Breast epithelium (tissue), 4 donors: ENCODE measurements at regions not wholly inside any gene's neighbourhood (a gene's known extent, or its start where the extent isn't known, plus 50 kb on each side); places are given as distances from the start of the nearest gene placed in this dataset.
"Not testable (repeated sequence)": the region's sequence is repeated elsewhere in the genome, so short reads cannot be mapped to it uniquely, and the experiment has no call there.

Experiments used
- DNase-seq, 2 donors: peaks; one replicate each; pipeline ENCODE4 v3.0.0-alpha.2; 2019; ENCODE audit warnings: low spot score in 2 of 2
- H3K27ac ChIP-seq, 2 donors: fragments of 200-600 bp; sonication (generic) in 1 of 2; one replicate each; pipeline ENCODE4 v1.5.1; 2016 to 2019; ENCODE audit warnings: mild to moderate bottlenecking in 1 of 2
- H3K27me3 ChIP-seq, 2 donors: fragments of 200-600 bp; sonication (generic) in 1 of 2; one replicate each; pipeline versions ENCODE4 v1.5.1 to v1.6.0; 2017 to 2019; ENCODE audit warnings: control low read depth in 1 of 2, mild to moderate bottlenecking in 1 of 2
- H3K36me3 ChIP-seq: fragments of 200-600 bp; one replicate; pipeline ENCODE4 v1.5.1; 2019
- H3K4me1 ChIP-seq, 2 donors: fragments of 200-600 bp; sonication (generic); one replicate each; pipeline ENCODE4 v1.5.1; 2016 to 2019; ENCODE audit warnings: control low read depth in 1 of 2
- H3K4me3 ChIP-seq, 3 donors: fragments of 200-600 bp; sonication (generic); 1 replicate in 2 of 3; 2 replicates in 1 of 3; pipeline ENCODE4 v1.5.1; 2016 to 2019; ENCODE audit warnings: mild to moderate bottlenecking in 3 of 3, moderate library complexity in 2 of 3
- H3K9me3 ChIP-seq, 2 donors: fragments of 200-600 bp; sonication (generic) in 1 of 2; one replicate each; pipeline ENCODE4 v1.5.1; 2016 to 2019; ENCODE audit warnings: control low read depth in 1 of 2
- CTCF ChIP-seq, 3 donors: fragments of 450-650 bp; IDR thresholded peaks; one replicate each; pipeline ENCODE4 v1.5.1; 2016 to 2017; ENCODE audit warnings: antibody characterized with exemption in 3 of 3, mild to moderate bottlenecking in 3 of 3, moderate library complexity in 3 of 3
- POLR2A ChIP-seq: fragments of 450-650 bp; IDR thresholded peaks from one replicate; pipeline ENCODE4 v1.6.1; 2016; ENCODE audit warnings: antibody characterized with exemption, mild to moderate bottlenecking, moderate library complexity
- POLR2AphosphoS5 ChIP-seq, 3 donors: sonication (generic); formaldehyde crosslinking; IDR thresholded peaks; one replicate each; pipeline ENCODE4 v1.6.1; 2017; ENCODE audit warnings: antibody characterized with exemption in 3 of 3
- intact Hi-C: fragments of 100-400 bp; cut with DNase I; formaldehyde crosslinking; loops from one replicate; pipeline ENCODE4 v1.15.1; 2023; ENCODE audit warnings: low total_unique reads

DNA sequence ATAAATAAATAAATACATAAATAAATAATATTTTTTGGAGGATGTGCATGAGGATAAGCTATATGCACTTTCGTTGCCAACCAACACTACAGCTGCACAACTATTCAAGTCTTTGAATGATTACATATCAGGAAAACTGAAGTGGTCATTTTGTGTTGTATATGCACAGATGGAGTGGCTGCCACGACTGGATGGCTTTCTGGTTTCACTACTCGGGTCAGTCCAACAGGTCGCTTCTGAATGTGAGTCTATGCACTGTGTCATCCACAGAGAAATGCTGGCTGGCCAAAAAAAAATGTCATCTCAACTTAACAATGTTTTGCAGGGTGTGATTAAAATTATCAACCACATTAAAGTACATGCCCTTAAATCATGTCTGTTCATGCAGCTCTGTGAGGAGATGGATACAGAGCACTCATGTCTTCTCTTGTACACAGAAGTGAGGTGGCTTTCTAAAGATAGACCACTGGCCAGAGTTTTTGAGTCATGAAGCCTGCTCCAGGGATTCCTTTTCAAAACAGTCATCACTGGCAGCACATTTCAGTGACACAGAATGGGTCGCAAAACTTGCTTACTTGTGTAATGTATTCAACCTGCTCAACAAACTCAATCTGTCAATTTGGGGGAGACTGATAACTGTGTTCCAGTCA, 589.8 kb upstream of the CYLC2 start:
- intact Hi-C loops: no loop called here
- H3K36me3 ChIP-seq: no peaks in the 10 kb centered on the region

DNA sequence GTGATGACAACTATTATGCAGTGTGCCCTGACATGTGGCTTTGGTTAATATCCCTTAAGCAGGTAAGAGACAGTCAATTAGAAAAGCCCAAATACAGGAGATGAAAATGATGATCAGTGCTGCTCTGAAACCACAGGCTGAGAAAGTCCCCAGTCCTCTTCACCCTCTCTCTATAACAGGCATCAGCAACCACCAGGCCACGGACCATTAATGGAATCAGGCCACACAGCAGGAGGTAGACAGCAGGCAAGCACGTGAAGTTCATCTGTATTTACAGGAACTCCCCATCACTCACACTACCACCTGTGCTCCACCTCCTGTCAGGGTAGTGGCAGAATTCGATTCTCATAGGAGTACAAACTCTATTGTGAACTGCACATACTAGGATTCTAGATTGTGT, 591.6 kb upstream of the CYLC2 start:
- no peak for TF ChIP-seq POLR2AphosphoS5 (IDR thresholded peaks at IDR 0.05)
- TF ChIP-seq CTCF (IDR thresholded peaks at IDR 0.05): no peak
- TF ChIP-seq POLR2A: no peak
- Histone ChIP-seq H3K4me3 (no peak overlapping the region), H3K4me1 (no peaks in the 10 kb centered on the region), H3K27me3 (no peaks in the 10 kb centered on the region), H3K9me3 (no peaks in the 10 kb centered on the region), H3K36me3 (no peaks in the 10 kb centered on the region), H3K27ac (no peak overlapping the region)
- intact Hi-C loops: no loop called here
- DNase-seq: no peak

More for the DNA sequence above, 589.8 kb upstream of the CYLC2 start:
- no peak for DNase-seq
- no peaks in the 10 kb centered on the region for H3K4me1 ChIP-seq
- no peak overlapping the region for H3K4me3 ChIP-seq
- no peaks in the 10 kb centered on the region for H3K9me3 ChIP-seq
- no peak overlapping the region for H3K27ac ChIP-seq
- no peak for TF ChIP-seq CTCF (IDR thresholded peaks at IDR 0.05)
- H3K27me3 ChIP-seq: no peaks in the 10 kb centered on the region

DNA sequence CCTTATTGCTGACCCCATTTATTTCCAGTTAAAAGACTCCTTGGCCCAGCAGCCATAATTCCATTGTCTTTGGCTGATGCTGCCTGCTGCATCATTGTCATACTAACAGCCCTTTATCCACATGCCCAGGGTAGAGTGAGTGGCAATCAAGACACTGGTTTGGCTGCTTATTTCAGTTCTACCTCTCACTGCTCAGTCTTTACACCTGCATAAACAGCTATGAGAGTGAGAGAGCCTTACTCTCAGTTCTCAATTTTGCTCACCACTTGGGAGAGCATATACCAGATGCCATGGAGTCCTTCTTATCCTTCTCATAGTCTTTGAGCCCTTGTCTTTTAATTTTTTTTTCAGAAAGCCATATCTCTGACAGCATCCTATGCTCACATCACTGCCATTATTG, 596.9 kb upstream of the CYLC2 start:
- no peak for TF ChIP-seq POLR2A
- Histone ChIP-seq H3K4me1 (no peaks in the 10 kb centered on the region), H3K9me3 (no peaks in the 10 kb centered on the region), H3K27ac (no peak overlapping the region), H3K36me3 (no peaks in the 10 kb centered on the region), H3K4me3 (no peak overlapping the region), H3K27me3 (no peaks in the 10 kb centered on the region)
- DNase-seq: no peak
- intact Hi-C loops: no loop called here

DNA sequence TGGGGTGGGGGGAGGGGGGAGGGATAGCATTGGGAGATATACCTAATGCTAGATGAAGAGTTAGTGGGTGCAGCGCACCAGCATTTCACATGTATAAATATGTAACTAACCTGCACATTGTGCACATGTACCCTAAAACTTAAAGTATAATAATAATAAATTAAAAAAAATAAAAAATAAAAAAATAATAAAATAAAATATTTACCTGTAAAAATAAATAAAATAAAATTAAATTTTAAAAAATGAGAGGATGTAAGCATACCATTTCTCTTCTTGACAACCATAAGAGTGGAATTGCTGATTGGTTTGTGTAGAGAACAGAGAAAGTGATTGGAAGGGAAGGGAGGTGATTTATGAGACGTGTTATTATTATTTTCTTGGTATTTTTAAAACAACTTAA, 609.5 kb upstream of the CYLC2 start:
- DNase-seq, H3K27ac ChIP-seq, H3K9me3 ChIP-seq, H3K4me3 ChIP-seq, H3K27me3 ChIP-seq, H3K36me3 ChIP-seq, intact Hi-C loops, H3K4me1 ChIP-seq: not testable (repeated sequence)

- Histone ChIP-seq H3K4me3 (no peak overlapping the region), H3K27ac (no peak overlapping the region), H3K4me1 (no peaks in the 10 kb centered on the region), H3K9me3 (no peaks in the 10 kb centered on the region), H3K27me3 (no peaks in the 10 kb centered on the region), H3K36me3 (no peaks in the 10 kb centered on the region)
- DNase-seq: no peak
- TF ChIP-seq CTCF (IDR thresholded peaks at IDR 0.05) (no peak), POLR2A (no peak), POLR2AphosphoS5 (IDR thresholded peaks at IDR 0.05) (no peak)
- intact Hi-C loops: no loop called here
These were observed 624.2 kb upstream of the GRIN3A start for GRCh38 chr9:102362470-102363132.

DNA sequence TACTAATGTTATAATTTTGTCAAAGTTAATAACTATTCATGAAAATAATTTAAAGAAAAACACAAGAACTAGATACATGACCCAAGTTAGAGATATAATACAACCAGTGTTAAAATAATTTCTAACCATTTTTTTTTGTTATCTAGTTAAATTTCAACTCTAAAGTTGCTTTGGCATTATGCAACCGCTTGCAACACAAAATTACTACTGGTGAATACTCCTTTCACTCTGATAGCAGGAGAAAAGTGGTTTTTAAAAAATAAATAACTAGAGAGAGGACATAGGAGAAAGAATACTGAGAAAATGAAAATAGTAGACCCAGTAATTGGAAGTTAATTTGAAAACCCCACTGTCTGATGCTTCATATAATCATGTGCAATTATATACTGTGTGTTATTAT, 622.4 kb upstream of the GRIN3A start:
- H3K4me1 ChIP-seq: no peaks in the 10 kb centered on the region
- no peak overlapping the region for H3K27ac ChIP-seq
- H3K36me3 ChIP-seq: no peaks in the 10 kb centered on the region
- intact Hi-C loops: no loop called here
- no peak for TF ChIP-seq POLR2A
- no peak for TF ChIP-seq CTCF (IDR thresholded peaks at IDR 0.05)
- no peak for TF ChIP-seq POLR2AphosphoS5 (IDR thresholded peaks at IDR 0.05)
- no peak for DNase-seq
- no peak overlapping the region for H3K4me3 ChIP-seq
- H3K9me3 ChIP-seq: peaks cover 0 to 5% of the 10 kb centered on the region in 2 donors
- no peaks in the 10 kb centered on the region for H3K27me3 ChIP-seq
